ENCODE measurements at regions not wholly inside any gene's neighbourhood (a gene's known extent, or its start where the extent isn't known, plus 50 kb on each side); places are given as distances from the start of the nearest gene placed in this dataset.

- Histone ChIP-seq H3K9me3 (no peaks in the 10 kb centered on the region), H3K4me3 (no peak overlapping the region), H3K4me1 (ENCODE audit: low read depth) (no peaks in the 10 kb centered on the region), H3K36me3 (ENCODE audit: low read depth) (no peaks in the 10 kb centered on the region)
- TF ChIP-seq CTCF (IDR thresholded peaks at IDR 0.05): no peak
- no peak for ATAC-seq
- intact Hi-C loops (cut with DNase I, micrococcal nuclease): no loop called here
- no peak for DNase-seq
These were observed 393.6 kb upstream of the CELF2 start for GRCh38 chr10:10623958-10624566.

- Histone ChIP-seq H3K9me3 (no peaks in the 10 kb centered on the region), H3K4me3 (no peak overlapping the region), H3K36me3 (ENCODE audit: low read depth) (no peaks in the 10 kb centered on the region), H3K4me1 (ENCODE audit: low read depth) (no peaks in the 10 kb centered on the region)
- ATAC-seq (no peak), DNase-seq (no peak)
- no peak for TF ChIP-seq CTCF (IDR thresholded peaks at IDR 0.05)
- intact Hi-C loops (cut with DNase I, micrococcal nuclease): no loop called here
These were observed 393.1 kb upstream of the CELF2 start for GRCh38 chr10:10624567-10624962.

DNA sequence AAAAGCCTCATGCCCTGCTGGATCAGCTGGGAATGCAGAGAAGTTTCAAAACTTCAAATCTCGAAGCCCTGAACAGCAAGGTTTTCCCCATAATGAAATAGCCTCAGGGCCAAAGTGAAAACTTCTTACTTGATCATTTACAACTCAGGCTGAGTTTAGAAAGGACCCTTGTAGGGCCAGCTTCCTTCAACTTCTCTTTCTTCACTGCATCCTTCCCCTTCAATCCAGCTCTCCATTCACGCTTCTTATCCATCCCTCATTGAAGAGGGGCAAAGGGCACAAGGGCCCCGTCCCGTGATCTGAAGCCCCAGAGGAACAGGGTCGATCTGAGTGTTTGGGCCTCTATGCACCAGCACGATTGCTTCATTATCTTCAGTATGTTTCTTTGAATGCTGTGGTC lies 392.2 kb upstream of the CELF2 start:
- H3K36me3 ChIP-seq (ENCODE audit: low read depth): no peaks in the 10 kb centered on the region
- DNase-seq: no peak
- H3K9me3 ChIP-seq: no peaks in the 10 kb centered on the region
- H3K4me3 ChIP-seq: no peak overlapping the region
- no peak for TF ChIP-seq CTCF (IDR thresholded peaks at IDR 0.05)
- no peak for ATAC-seq
- intact Hi-C loops (cut with DNase I, micrococcal nuclease): no loop called here
- H3K4me1 ChIP-seq (ENCODE audit: low read depth): no peaks in the 10 kb centered on the region

- TF ChIP-seq CTCF (IDR thresholded peaks at IDR 0.05): no peak
- intact Hi-C loops (cut with DNase I, micrococcal nuclease): no loop called here
- ATAC-seq: no peak
- DNase-seq: no peak
- Histone ChIP-seq H3K4me3 (no peak overlapping the region), H3K9me3 (no peaks in the 10 kb centered on the region), H3K36me3 (ENCODE audit: low read depth) (no peaks in the 10 kb centered on the region), H3K4me1 (ENCODE audit: low read depth) (no peaks in the 10 kb centered on the region)
These were observed 390.9 kb upstream of the CELF2 start for GRCh38 chr10:10626734-10627133.

DNA sequence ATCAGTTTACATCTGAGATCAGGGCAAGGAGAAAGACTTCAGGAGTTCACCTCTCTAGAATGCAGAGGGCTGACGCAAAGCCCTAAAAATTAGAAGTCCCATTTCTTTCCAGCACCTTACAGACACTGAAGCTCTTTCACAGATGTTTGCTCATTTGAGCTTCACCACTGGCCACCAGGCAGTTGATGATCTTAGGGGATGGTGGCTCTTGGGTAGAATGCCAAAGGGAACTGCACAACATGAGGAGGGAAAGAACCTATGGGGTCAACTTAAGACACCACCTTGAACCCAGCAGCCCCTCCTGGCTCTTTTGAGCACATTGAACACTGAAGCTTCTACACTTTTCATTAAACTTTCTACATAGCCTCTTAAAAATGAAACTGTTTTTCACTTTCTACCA lies 390.3 kb upstream of the CELF2 start:
- intact Hi-C loops (cut with DNase I, micrococcal nuclease): no loop called here
- Histone ChIP-seq H3K4me3 (no peak overlapping the region), H3K9me3 (no peaks in the 10 kb centered on the region), H3K36me3 (ENCODE audit: low read depth) (no peaks in the 10 kb centered on the region), H3K4me1 (ENCODE audit: low read depth) (no peaks in the 10 kb centered on the region)
- ATAC-seq: no peak
- TF ChIP-seq CTCF (IDR thresholded peaks at IDR 0.05): no peak
- DNase-seq: no peak

DNA sequence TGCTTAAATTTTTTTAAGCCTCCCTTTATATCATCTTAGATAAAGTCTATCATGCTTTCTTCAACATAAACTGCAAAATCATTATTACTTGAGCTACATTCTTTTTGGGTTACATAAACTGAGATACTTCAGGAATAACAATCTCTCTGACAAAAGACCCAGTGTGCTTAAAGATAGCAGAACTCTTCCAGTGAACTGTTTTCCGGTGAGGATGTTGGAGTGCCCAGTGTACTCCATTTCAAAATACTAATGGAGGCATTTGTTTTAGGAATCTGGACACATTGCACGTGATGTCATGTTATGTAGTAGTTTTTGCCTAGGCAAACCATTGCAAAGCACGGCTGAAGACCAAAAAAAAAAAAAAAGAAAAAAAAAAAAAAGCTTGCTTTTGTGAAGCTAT lies 388.2 kb upstream of the CELF2 start:
- no peak for DNase-seq
- ATAC-seq: no peak
- Histone ChIP-seq H3K9me3 (no peaks in the 10 kb centered on the region), H3K4me1 (ENCODE audit: low read depth) (no peaks in the 10 kb centered on the region), H3K4me3 (no peak overlapping the region), H3K36me3 (ENCODE audit: low read depth) (no peaks in the 10 kb centered on the region)
- intact Hi-C loops (cut with DNase I, micrococcal nuclease): no loop called here
- no peak for TF ChIP-seq CTCF (IDR thresholded peaks at IDR 0.05)

All from mucosa of descending colon (tissue), 3 donors.